Left renal cortex interstitium (tissue), 4 donors: ENCODE measurements at regions not wholly inside any gene's neighbourhood (a gene's known extent, or its start where the extent isn't known, plus 50 kb on each side); places are given as distances from the start of the nearest gene placed in this dataset.
"Not testable (repeated sequence)": the region's sequence is repeated elsewhere in the genome, so short reads cannot be mapped to it uniquely, and the experiment has no call there.

Source experiments
- DNase-seq, 4 donors: peaks; one replicate each; pipeline ENCODE4 v3.0.0-alpha.2; 2013; ENCODE audit warnings: low read depth in 4 of 4, low spot score in 2 of 4, missing footprints in 1 of 4

- DNase-seq = no peak
Measured at GRCh38 chr14:34147461-34147860, 196.6 kb upstream of the EGLN3 start.

GRCh38 chr14:34140127-34140526, 189.3 kb upstream of the EGLN3 start:
- DNase-seq = not testable (repeated sequence)

DNA sequence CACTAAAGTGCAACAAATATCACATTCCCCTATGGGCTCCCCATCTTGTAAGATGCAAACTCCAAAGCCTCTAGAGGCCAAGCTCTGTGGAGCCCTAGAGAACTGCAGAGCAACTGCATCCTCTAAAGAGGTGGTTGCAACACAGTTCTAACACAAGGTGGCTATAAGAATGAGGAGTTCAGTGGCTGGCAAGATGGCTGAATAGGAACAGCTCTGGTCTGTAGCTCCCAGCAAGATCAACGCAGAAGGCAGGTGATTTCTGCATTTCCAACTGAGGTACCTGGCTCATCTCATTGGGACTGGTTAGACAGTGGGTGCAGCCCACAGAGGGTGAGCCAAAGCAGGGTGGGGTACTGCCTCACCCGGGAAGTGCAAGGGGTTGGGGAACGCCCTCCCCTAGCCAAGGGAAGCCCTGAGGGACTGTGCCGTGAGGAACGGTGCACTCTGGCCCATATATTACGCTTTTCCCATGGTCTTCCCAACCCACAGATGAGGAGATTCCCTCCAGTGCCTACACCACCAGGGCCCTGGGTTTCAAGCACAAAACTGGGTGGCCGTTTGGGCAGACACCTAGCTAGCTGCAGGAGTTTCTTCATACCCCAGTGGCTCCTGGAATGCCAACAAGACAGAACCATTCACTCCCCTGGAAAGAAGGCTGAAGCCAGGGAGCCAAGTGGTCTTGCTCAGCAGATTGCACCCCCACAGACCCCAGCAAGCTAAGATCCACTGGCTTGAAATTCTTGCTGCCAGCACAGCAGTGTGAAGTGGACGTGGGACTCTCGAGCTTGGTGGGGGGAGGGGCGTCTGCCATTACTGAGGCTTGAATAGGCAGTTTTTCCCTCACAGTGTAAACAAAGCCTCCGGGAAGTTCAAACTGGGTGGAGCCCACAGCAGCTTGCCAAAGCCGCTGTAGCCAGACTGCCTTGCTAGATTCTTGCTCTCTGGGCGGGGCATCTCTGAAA, 188.6 kb upstream of the EGLN3 start:
- DNase-seq = peak in 2 of 4 donors; percentile 10 to 23

DNA sequence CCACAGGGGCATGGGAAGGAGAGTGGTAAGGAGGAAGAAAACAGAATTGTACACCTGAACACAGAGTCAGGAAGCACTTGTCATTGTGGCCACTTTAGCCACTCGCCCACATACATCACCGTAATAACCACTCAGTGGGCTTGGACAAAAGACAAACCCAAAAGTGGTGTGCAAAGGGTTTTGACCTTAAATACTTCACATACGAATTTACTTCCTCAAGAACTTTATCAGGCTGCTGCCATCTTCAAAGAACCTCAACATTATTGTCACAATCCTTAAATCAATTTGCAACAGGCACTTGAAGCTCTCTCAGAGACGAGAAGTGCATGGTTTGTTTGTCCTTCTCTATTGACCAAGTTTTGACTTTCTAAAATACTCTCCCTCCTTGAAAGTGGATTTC, 187.3 kb upstream of the EGLN3 start:
- DNase-seq = no peak

DNA sequence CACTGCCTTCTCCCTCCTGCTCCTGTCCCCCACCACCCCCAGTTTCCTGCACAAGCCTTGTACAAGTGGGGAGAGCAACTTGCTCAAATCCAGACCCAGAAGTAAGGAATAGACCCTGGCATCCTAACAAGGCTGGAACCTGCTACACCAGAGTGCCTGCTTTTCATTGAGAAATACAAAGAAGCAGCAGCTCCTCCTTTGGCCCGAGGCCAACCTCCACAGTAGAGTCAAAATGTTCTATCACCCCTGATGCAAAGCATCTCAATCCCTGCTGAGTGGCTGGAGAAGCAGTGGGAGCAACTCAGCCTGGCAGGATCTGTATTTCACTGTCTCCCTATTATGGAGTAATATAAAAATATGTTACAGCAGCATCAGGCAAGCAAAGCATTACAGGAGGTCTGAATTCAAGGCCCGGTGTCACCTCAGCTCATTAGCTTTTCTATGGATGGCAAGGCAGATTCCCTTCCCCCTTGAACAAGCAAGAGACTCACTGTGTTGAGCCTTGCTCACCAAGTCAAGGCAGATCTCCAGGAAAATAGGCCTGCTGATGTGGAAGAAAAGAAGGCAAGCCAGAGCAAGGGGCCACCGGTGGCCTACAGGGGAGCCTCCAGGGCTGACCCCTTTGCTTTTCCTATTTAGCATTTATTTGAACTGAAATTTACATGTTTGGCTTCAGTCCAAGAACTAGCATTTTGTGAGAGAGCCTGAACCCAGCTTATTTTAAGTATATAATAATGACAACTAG, 186.3 kb upstream of the EGLN3 start:
- no peak for DNase-seq

DNA sequence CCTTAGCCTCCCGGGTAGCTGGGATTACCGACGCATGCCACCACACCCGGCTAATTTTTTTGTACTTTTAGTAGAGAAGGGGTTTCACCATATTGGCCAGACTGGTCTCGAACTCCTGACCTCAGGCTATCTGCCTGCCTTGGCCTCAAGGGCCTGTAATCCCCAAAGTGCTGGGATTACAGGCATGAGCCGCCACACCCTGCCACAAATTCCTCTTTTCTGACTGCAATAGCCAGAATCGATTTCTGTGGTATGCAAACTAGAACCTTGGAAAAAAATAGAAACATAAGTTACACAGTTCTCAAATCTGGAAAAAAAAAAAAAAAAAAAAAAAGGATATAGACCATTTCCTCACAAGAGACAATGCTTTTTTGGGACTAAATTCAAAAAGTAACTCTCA, 184.6 kb upstream of the EGLN3 start:
- DNase-seq = no peak

DNA sequence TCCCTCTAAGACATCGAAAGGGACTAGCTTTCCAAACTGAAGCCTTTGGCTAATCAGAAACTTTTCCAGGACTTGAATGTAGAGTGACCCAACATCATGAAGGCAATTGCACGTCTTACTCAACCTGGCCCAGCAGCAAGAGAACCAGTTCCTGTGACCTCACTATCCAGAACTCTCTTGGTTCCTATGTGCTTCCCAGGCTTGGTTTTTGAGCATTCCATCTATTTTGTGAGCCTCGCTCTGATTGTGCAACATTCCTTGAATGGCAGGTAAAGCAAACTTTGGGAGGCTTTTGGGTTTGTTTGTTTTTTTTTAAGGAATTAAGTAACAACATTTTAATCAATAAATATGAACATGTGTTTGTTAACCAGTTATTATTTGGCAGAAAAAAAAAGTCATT, 183.6 kb upstream of the EGLN3 start:
- DNase-seq = no peak

DNA sequence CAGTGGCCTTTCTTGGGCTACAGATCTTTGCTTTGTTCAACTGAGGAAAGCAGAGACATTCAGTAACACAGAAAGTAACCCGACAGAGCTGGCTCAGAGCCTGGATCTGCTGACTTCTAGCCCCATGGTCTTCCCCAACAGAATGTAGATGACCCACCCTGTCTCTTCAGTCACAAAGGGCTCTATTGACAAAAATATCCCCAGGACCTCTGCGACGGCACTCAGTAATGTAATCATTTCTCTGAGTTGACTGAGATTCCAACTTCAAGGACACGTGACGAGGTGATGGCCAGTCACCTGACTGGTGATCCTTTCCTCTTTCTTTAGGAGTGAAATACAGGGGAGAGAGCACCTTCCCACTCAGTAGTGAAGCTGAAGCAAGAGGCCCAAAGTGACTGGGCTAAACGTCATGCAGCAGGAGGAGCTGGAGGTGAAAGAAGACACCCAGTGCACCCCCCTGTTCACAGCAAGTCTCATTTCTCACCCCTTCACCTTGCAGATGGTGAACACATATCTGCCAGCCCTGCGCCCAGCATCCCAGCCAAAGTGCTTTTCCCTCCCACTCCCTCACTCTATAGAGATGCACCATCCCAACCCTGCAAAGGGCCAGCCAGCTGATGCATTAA, 179.2 kb upstream of the EGLN3 start:
- no peak for DNase-seq

- no peak for DNase-seq
Measured at GRCh38 chr14:34128665-34129064, 177.8 kb upstream of the EGLN3 start.

- DNase-seq = no peak
Measured at GRCh38 chr14:34126586-34126985, 175.7 kb upstream of the EGLN3 start.

- no peak for DNase-seq
Measured at GRCh38 chr14:34124585-34124984, 173.7 kb upstream of the EGLN3 start.

- DNase-seq = no peak
Measured at GRCh38 chr14:34122650-34123049, 171.8 kb upstream of the EGLN3 start.

- DNase-seq = no peak
Measured at GRCh38 chr14:34122081-34122480, 171.2 kb upstream of the EGLN3 start.

GRCh38 chr14:34120185-34120977, 169.5 kb upstream of the EGLN3 start:
- DNase-seq = no peak

DNA sequence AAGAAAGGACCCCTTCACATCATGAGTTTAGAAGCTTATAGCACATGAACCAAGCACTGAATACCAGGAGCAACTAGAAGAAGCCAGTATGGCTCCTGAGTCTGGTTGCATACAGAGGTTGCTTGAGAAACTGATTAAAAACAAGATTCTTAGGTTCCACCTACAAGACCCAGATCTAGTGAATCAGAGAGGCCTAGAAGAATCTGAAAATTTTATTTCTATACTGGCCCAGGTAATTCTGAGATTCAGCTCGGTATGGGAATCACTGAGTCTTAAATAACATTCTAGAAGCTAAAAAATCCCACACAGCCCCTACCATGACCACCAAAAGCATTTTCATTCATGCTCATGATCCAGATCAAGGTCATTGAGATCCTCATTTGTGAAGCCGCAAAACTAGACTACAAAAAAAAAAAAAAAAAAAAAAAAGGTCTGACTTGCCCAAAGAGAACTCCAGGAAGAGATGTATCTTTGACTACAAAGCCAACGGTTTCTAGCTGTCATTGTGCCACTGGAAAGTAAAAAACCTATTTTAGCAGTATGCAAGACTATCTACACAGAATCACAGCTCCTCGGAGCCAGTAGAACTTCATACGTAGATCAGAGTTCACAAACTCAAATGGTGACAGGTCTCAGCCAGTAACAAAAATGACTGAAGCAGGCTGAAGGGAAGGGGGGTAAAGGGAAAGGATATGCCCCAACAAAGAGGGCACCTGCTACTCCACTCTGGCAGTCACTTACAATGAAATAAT, 168.4 kb upstream of the EGLN3 start:
- DNase-seq = no peak

- DNase-seq = no peak
Measured at GRCh38 chr14:34113991-34114390, 163.1 kb upstream of the EGLN3 start.

DNA sequence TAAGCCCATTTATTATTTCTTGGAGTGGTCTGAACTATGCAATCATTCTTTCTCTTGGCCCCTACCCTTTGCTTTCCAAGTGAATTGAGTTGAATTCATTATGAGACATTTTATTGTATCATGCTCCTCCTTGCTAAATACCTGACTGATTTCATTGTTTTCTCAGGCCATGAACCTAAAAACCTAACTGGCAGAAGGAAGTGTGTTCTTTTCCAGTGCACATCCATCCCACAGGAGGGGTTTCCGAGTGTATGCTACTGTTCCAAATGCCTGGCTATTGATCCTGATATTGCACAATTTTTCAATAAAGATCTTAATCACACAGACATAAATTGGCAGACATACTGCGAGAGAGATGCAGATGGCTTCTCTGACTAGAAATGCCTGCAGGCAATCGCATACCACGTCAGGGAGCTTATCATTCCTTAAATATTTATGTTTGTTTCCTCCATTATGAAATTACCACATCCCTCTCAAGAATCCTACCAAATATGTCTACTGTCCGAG, 162.2 kb upstream of the EGLN3 start:
- no peak for DNase-seq

DNA sequence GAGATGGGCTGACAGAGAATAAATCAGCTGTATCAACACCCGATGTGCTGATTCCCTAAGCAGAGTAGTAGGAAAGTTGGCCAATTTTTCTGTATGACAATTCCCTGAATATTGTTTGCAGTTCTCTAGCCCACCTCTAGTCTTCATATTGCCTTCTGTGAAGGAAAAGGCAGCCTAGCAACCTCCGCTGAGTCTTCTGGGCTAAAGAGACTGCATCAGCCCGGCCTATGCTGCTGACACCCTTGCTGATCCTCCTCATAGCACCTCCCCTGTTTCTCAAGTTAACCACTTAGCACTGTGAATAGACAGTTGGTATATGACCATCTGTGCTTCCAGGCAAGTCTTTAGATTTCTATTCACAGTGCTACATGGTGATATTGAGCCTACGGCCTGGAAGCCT, 161.1 kb upstream of the EGLN3 start:
- no peak for DNase-seq

DNA sequence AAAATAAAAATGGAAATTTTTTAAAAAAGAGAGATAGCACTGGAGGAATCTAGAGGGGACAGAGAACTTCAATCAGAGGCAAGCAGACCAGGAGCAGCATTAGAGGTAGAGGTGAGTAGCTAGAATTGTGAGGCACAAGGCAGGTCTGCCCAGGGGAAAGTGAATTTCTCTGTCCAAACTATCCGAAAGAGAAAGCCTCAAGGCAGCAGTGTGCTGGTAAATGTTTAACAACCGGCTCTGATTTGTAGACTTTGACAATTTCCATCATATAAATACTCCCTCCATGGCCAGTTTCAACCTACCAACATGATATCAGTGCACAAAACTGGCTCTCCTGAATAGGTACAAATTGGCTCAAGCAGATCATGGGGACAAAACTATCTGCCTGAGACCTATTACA, 160.6 kb upstream of the EGLN3 start:
- DNase-seq = no peak

GRCh38 chr14:34110531-34110930, 159.7 kb upstream of the EGLN3 start:
- DNase-seq = no peak
